Lung microvascular endothelial cell (primary cell): ENCODE measurements at regions not wholly inside any gene's neighbourhood (a gene's known extent, or its start where the extent isn't known, plus 50 kb on each side); places are given as distances from the start of the nearest gene placed in this dataset.
"Not testable (repeated sequence)": the region's sequence is repeated elsewhere in the genome, so short reads cannot be mapped to it uniquely, and the experiment has no call there.

Experiments used
- DNase-seq, 2 donors: peaks; one replicate each; pipeline versions ENCODE4 v3.0.0 to v3.0.0-alpha.2; 2010; ENCODE audit warnings: low read depth in 2 of 2

DNA sequence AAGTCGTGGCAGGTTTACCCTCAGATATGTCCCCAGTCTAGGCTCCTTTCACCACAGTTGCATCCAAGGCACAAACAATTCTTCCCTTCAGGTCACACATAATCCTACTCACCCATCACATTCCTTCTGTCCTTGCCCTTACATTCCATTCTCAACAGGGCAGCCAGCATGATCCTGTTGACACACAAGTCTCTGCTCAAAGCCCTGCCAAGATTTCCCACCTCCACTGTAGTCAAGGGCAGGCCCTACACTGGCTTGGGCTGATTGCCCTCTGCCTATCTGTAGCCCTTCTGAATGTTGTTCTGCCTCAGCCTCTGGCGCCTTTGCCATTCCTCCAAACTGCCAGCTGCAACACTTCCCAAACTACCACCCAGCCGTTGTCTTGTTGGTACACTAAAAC is 187.9 kb upstream of the AKR1E2 start:
- DNase-seq: no peak

DNA sequence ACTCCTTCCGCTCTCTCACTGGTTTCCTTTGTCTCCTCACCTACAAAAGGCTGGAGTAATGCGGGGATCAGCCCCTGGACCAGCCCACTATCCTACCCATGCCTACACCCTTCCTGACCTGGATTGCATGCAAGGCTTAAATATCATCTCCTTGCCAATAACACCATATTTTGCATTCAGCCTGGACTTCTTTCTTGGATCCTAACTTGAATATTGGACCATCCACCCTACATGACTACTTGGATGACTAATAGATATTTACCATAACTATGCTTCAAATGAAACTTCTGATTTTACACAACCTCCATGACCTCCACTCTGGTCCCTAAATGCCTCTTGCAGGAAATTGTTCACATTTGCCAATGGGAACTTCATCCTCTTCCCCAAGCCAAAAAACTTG is 188.3 kb upstream of the AKR1E2 start:
- DNase-seq: no peak

DNA sequence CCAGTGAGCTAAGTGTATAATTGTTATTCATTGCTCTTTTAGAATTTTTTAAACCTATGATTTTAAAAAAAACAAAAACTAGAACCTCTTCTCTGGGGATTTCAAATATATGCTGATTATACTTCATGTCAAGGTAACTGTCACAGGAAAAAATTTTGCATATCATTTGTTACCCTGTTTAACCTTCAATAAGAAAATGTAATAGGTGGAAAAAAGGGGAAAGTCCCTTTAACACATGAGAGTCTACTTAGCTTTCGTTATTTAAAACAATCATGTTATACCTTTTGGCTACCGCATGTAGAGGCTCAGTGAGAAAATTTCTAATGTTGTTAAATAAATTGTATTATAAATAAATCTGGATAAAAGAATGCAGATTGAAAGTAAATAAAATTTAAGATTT is 190.1 kb upstream of the AKR1E2 start:
- DNase-seq: no peak

DNA sequence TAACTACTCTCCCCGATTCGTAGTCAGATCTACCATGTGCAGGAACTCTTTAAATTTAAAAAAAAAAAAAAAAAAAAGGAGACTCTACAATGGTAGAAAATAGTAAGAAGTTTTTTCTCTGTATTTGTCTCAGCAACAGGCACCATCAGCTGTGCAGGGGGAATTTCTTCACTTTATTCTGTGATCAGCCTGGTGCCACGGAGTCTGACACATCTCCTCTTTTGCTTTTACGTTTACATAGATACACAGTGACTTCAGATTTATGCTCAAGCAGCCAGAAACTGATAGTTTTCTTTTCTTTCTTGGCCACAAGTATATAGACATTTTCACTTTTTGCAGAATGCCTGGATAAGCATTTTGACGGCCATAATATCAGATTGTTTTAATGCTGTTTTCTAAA is 190.6 kb upstream of the AKR1E2 start:
- DNase-seq: no peak

DNA sequence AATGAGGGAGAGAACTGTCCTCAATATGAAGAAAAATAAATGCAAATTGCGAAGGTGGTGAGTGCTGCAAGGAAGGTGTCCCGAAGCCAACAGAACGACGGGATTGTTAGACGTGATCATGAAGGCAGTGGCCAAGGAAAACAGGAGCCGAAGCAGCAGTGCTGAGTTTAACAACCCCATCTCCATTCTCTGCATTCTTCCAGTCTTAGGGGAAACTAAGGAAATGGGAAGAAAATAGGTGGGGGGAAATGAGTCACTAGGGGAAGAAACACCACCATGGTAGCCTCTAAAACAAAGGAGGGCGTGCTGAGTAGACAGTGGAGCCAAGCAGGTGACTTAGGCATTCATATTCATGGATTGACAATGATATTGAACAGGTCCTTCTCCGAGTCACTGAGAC is 192.2 kb upstream of the AKR1E2 start:
- DNase-seq: peak in 1 of 2 donors; percentile 36

DNA sequence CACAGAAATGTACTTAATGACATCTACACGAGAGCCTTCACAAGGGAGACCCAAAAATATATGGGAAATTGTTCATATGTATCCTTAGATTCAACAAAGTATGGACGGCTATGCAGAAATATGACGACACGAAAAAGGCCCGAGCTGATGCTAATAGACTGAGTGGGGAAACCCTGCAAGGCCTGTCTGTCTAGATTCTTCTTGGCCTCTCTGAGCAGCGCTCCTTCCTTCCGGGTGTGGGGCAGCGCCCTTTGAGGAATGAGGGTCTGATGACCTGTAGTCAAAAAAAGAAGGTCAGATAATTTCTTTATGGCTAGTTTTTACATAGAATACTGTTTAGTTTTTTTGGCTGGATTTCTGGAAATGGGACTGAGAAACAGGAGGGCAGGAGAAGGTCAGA is 192.8 kb upstream of the AKR1E2 start:
- DNase-seq: no peak

DNA sequence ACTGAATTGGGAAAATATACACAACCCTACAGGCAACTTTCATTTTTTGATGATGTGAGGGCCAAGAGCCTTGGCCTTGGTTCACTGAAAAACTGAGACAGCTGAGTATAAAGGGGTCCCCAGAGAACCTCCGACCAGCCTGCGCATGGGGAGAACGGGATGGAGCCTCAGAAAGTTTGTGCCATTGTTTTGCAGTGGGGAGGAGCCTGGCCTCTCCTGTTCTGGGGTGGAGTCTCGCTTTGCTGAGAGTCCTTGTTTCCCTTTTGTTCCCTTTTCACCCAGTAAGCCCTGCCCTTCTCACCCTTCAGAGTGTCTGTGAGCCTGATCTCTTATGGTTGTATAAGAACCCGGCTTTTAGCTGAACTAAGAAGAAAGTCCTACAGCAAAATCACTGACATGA is 193.2 kb upstream of the AKR1E2 start:
- no peak for DNase-seq

DNA sequence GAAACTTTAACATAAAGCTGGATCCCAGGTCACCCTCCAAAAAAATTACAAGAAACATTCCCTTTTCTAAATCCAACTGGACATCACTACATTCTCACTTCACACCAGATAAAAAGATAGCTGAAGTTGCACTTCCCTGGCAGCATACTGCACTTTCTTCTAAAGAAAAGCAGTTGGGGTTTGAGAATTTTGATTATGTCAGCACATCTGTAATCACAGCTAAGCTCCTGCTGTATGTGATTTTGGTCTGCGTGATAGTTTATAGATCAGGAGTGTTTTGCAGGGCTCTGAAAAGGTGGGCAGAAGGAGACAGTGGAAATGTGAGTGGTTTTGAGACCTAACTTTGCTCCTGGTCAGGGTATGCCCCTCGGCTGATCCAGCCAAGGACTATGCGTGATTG is 199.1 kb upstream of the AKR1E2 start:
- no peak for DNase-seq

DNA sequence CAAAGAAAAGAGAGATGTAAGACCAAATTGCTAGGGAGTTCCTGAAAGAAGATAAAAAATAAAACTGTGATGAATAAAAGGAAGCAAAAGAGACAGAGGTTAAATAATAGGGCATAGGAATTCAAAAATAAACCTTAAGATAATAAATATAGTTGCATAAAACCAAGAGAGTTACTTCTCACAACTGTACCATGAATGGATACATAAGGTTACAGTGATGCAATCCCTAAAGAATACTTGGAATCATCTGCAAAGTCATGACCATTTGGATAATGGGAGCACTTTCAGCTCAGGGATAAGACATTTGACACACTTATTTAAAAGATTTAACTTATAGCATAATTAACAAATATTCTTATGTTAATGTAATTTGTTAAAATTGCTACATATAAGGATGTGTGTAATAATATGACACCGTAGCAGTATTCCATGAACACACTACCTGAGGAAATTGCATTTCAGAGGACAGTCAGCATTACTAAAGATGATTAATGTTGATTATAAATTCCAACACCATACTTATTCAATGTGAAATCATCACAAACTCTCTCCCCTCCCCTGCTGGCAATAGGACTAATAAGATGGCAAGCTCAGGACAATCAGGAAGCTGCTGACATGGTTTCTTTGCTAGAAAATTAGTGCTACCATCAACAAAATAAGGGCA is 202.1 kb upstream of the AKR1E2 start:
- DNase-seq: no peak

DNA sequence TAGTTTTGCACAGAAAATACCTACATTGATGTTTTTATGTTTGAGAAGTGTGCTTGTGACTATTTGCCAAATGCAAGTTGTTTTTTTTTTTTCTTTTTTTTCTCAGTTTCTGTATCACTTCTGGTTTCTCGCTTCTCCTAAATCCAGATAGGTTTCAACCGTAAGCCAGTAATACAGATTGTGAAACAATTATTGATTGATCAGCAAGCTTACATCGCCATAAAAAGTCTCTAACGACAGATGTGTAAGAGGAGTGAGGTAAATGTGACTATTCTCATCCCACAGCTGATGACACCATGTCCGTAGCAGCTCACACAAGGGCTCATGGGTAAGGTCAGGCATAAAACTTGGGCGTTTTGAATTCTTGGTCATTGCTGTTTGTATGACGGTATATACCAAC is 202.8 kb upstream of the AKR1E2 start:
- no peak for DNase-seq

DNA sequence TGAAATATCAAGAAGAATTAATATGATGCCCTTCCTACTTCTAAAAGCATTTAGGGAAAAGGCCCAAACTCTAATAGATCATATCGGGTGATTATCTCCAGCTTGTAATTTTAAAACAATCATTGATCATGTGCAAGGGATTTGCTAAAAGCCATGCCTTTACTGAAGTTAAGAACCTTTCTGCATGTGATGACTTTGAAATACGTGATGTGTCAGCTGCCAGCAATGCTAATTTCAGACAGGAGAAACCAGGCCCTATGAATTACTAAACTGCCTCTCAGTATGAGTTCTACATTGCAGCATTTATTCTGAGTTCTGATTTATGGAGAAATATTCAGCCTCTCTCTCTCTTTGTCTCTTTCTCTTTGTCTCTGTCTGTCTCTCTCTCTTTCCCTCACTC is 203.6 kb upstream of the AKR1E2 start:
- no peak for DNase-seq

DNA sequence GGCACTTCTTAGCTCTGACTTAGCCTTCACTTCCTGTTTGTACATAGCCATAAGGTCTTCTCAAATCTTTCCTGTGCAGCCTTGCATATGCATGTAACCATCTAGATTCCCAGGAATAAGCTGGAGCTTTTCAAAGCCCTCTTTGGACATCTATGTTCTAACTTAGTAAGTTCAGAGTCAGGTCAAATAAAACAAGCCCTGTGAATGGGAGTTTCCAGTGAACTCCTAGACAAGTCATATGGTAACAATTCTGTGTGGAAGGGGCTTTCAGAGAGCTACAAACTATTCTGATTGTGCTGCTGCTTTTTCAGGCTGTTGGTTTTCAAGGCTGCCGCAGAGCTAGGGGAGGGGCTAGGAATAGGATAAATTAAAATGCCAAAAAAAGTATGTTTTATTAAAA is 208.4 kb upstream of the AKR1E2 start:
- DNase-seq: peak in 1 of 2 donors; percentile 9

DNA sequence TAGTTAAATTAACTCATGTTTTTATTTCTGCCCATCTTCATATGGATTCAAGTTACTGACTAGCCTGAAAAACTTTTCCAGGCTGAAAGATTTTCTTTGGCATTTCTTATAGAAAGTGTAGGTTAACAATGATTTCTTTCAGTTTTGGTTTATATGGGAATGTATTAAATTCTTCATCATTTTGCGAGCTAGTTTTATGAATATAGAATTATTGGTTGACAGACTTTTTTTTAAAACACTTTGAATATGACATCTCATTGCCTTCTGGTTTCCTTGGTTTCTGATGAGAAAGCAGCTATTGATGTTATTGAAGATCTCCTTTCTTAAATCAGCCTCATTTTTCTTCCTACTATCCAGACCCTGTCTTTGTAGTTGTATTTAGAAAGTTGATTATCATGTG is 211.0 kb upstream of the AKR1E2 start:
- no peak for DNase-seq

DNA sequence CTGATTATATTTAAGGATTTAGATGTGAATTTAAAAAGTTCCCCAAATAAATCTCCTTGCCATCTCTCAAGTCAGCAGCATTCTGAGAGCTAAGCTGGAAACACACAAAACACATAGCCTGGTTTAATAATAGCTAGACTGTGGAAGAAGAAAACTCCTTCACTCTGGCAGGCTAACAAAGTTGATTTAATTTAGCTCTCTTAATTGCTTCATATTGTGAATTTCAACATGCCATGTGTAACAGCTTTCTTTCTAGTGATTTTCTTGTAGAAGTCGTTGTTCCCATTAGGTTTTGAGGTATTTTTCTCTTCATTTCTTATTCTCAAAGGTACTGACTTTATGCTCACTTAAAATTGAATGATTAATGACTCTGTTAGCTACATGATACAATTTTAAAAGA is 216.8 kb upstream of the AKR1E2 start:
- no peak for DNase-seq

DNA sequence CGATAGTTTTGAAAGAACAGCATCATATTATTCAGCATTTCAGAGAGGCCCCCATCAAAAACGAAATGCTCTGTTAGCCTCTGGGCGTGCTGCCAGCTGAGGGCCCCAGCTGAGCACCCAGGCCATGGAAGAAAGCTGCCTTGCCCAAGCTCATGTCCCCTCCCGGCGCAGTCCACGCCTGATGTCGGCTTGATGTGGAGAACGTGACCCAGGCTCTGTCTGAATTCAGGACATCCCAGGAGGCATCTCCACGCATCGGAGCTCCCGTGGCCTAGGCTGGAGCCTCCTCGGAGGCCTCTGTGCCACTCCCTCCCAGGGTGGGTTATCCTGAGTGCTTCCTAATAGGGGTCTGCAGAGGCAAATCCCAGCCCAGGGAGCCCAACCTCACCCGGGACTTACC is 218.3 kb upstream of the AKR1E2 start:
- no peak for DNase-seq

DNA sequence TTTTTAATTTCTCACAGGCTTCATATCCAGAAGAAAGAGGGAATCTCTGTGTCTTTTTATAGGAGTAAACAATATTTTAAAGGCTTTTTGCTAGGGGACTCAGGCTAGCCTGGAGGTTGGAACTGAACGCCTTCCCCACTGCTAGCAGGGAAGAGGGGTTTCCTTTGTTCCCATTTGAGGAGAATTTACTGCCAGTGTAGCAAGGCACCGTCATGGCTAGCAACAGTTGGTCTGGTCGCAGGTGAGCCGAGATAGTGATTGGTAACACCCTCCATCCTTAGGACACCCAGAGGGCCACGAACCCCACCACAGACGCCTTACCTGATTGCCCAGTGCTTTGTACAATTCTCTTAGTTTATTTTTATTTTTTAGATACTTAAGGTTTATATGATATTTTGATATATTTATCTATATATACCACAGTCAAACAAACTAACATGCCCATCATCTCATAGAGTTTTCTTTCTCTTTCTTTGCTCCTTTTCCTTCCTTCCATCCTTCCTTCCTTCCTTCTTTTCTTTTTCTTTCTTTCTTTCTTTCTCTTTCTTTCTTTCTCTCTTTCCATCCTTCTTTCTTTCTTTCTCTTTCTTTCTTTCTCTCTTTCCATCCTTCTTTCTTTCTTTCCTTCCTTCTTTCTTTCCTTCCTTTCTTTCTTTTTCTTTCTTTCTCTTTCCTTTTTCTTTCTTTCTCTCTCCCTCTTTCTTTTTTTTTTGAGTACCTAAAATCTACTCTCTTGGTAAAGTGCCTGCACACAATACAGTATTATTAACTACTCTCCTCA is 219.0 kb upstream of the AKR1E2 start:
- DNase-seq: no peak

DNA sequence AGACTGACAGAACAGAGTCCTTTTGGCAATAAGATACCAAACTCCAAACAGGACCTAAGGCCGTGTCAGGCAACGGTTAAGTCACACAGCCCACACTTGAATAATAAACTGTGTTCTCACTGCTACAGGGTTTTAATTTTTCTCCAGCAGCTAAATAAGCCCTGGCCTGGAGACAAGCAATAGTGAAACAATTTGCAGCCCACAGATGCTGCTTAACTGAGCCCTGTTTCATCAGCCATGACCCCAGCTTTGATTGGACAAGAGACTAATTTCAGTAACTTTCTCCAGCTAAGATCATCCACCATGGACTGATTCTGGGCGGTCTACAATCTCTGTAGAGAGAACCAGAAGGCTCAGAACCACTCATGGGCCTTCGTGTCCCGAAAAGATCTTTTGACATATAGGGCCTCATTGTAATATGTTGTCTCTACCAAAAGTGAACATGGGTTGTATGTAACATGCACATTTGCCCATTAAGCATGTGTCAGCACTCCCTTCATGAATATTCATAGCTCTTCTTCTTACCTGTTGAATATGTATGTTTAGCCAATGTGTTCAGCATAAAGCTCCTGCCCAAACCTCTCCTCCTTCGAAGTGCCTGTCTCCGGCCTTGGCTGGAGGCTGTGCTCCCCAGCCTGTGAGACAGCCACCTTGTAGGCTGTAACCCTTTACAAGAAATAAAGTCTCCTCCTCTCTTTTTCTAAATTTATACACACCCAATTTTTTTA is 223.1 kb upstream of the AKR1E2 start:
- DNase-seq: no peak

DNA sequence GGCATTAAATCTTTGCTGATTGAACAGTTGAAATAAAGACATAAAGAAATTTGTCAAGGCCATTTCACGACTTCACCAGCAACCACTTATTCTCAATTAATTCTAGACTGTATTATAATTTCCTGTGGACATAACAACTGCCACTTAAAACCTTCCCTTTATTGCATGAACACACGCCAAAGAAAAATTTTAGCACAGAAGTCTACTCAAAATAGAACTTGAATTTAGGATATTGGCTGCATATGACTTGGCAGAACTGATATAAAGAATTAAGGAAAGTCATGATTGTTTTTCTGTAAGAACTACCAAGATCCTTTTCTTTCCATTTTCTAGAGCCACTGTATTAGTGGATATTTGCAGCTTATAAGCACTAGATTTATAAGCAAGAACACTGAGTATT is 226.5 kb upstream of the AKR1E2 start:
- no peak for DNase-seq

DNA sequence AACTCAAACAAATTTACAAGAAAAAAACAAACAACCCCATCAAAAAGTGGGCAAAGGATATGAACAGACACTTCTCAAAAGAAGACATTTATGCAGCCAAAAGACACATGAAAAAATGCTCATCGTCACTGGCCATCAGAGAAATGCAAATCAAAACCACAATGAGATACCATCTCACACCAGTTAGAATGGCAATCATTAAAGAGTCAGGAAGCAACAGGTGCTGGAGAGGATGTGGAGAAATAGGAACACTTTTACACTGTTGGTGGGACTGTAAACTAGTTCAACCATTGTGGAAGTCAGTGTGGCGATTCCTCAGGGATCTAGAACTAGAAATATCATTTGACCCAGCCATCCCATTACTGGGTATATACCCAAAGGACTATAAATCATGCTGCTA is 228.1 kb upstream of the AKR1E2 start:
- not testable (repeated sequence) for DNase-seq

DNA sequence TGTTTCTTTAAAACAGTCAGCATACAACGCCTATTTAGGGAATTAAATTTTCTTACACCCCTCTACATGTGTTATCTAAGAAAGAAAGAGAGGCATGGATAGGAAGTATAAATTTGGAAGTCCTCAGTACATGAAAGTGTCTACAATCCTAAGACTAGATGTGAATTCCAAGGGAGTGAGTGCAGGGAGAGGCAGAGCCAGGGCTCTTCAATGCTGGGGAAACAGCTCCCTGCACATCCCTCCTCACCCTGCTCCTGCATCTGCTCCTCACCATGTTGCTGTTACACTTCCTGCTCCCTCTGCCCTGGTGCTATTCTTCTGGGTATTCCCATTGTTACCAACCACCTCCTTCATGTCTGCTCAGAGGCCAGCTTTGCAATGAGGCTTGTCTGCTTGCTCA is 229.1 kb upstream of the AKR1E2 start:
- peak in 1 of 2 donors; percentile 7 for DNase-seq

DNA sequence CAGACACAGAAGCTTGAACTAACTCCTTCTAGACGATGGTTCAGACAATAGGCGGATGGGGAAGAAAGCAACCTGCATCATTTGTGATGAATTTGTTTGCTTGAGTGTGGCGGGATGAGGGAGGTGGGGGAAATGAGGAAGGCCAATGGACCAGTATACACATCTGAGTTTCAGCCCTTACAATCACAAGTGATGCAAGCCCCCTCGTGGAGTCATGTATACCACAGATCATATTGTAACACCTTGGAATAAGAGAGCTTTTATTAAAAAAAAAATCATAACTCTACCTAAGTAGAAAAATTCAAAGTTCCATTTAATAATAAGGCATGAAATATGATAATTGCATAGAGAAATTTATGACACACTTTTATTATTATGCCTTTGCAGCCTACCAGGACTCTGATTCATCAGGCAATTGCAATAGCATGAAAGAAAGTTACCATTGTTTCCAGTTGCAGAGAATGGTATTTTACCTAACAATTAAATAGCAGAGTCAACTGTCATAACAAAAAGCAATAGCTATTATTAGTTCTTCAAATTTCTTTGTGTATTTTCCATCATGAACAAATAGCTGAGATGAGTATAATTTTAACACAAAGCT is 230.2 kb upstream of the AKR1E2 start:
- DNase-seq: peak in 1 of 2 donors; percentile 31

DNA sequence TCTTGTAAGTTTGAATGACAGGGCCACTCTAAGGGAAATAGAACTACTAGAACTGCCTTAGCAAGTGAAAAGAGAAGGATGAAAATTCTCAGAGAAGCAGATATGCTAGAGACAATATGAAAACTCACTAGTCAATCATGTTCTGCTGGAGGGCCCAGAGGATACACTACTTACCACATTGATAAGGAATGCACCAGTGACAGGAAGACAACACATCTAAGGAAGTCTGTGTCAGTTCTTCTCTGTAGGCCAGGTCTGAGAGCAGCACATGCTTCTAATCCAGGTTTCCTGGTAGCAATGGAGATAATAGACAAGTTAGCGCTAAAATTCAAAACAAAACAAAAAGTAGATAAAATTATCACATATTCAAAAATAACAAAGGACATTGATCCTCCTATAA is 235.2 kb upstream of the AKR1E2 start:
- DNase-seq: peak in 1 of 2 donors; percentile 65
